WTC11 (cell line): ENCODE measurements at regions not wholly inside any gene's neighbourhood (a gene's known extent, or its start where the extent isn't known, plus 50 kb on each side); places are given as distances from the start of the nearest gene placed in this dataset.

Experiments
- ATAC-seq: fragments of 200-7000 bp; cut with Tn5 transposase; 2 replicates; pipeline ENCODE4 v1.10.0; 2021; ENCODE audit warnings: mild to moderate bottlenecking, moderate library complexity
- CTCF ChIA-PET: fragments of 300-600 bp; sonication (Branson Sonifier 250); formaldehyde crosslinking; loops from one replicate; lab custom pipeline; 2021; ENCODE audit warnings: antibody characterized with exemption; lab: Charles Lee
- POLR2A ChIA-PET: fragments of 350-600 bp; sonication (Branson Sonifier 250); formaldehyde crosslinking; loops from one replicate; lab custom pipeline; 2021; ENCODE audit warnings: antibody characterized with exemption; lab: Charles Lee
- DNase-seq: peaks from one replicate; pipeline ENCODE4 v3.0.0; 2021; ENCODE audit warnings: low spot score
- H3K27ac Mint-ChIP-seq: 2 replicates; pipeline ENCODE4 v1.8.0; 2021; ENCODE audit warnings: mixed read lengths
- H3K27me3 Mint-ChIP-seq: 2 replicates; pipeline ENCODE4 v1.8.0; 2021; ENCODE audit warnings: low read depth, mild to moderate bottlenecking, moderate library complexity, mixed read lengths
- H3K36me3 Mint-ChIP-seq: 2 replicates; pipeline ENCODE4 v1.8.0; 2021; ENCODE audit warnings: mixed read lengths
- H3K4me1 Mint-ChIP-seq: 2 replicates; pipeline ENCODE4 v1.8.0; 2022; ENCODE audit warnings: mixed read lengths
- H3K4me3 Mint-ChIP-seq: 2 replicates; pipeline ENCODE4 v1.8.0; 2021; ENCODE audit warnings: mild to moderate bottlenecking, moderate library complexity, mixed read lengths
- H3K9me3 Mint-ChIP-seq: 2 replicates; pipeline ENCODE4 v1.8.0; 2021; ENCODE audit warnings: mixed read lengths
- AR ChIP-seq: fragments of 250-450 bp; sonication (Bioruptor Pico); IDR thresholded peaks from 2 replicates; pipeline ENCODE4 v1.9.0; 2021; ENCODE audit warnings: mild to moderate bottlenecking
- CREB1 ChIP-seq: sonication (generic); formaldehyde crosslinking; IDR thresholded peaks from 2 replicates; pipeline ENCODE4 v1.8.0; 2023; ENCODE audit warnings: mild to moderate bottlenecking, missing genetic modification reagents
- FOXJ3 ChIP-seq: sonication (generic); formaldehyde crosslinking; IDR thresholded peaks from 2 replicates; pipeline ENCODE4 v1.9.0; 2021; ENCODE audit warnings: missing genetic modification reagents, mild to moderate bottlenecking, borderline replicate concordance
- FOXK1 ChIP-seq: sonication (generic); formaldehyde crosslinking; IDR thresholded peaks from 2 replicates; pipeline ENCODE4 v1.8.0; 2022; ENCODE audit warnings: mild to moderate bottlenecking, moderate library complexity, missing genetic modification reagents
- JUN ChIP-seq: sonication (generic); formaldehyde crosslinking; IDR thresholded peaks from 2 replicates; pipeline ENCODE4 v1.8.0; 2023; ENCODE audit warnings: mild to moderate bottlenecking, missing genetic modification reagents
- PRRX2 ChIP-seq: fragments of 250-450 bp; sonication (Bioruptor Pico); IDR thresholded peaks from 2 replicates; pipeline ENCODE4 v1.8.0; 2021; ENCODE audit warnings: mild to moderate bottlenecking
- RORB ChIP-seq: fragments of 250-450 bp; sonication (Bioruptor Pico); IDR thresholded peaks from 2 replicates; pipeline ENCODE4 v1.9.0; 2021; ENCODE audit warnings: mild to moderate bottlenecking
- SMAD4 ChIP-seq: sonication (generic); formaldehyde crosslinking; IDR thresholded peaks from 2 replicates; pipeline ENCODE4 v1.8.0; 2022; ENCODE audit warnings: mild to moderate bottlenecking, missing genetic modification reagents
- SOX15 ChIP-seq: fragments of 250-450 bp; sonication (Bioruptor Pico); IDR thresholded peaks from 2 replicates; pipeline ENCODE4 v1.9.0; 2021; ENCODE audit warnings: mild to moderate bottlenecking
- STAT6 ChIP-seq: sonication (generic); formaldehyde crosslinking; conservative IDR thresholded peaks from 2 replicates; pipeline ENCODE4 v1.8.1; 2023; ENCODE audit warnings: mild to moderate bottlenecking, low read depth, missing genetic modification reagents, moderate library complexity
- TEAD4 ChIP-seq: sonication (generic); formaldehyde crosslinking; IDR thresholded peaks from 2 replicates; pipeline ENCODE4 v1.8.0; 2022; ENCODE audit warnings: mild to moderate bottlenecking, missing genetic modification reagents
- TP53 ChIP-seq: sonication (generic); formaldehyde crosslinking; IDR thresholded peaks from 2 replicates; pipeline ENCODE4 v1.8.1; 2023; ENCODE audit warnings: mild to moderate bottlenecking, missing genetic modification reagents
- ZNF138 ChIP-seq: sonication (generic); formaldehyde crosslinking; conservative IDR thresholded peaks from 2 replicates; pipeline ENCODE4 v1.8.1; 2022; ENCODE audit warnings: mild to moderate bottlenecking, moderate library complexity, missing genetic modification reagents
- ZNF423 ChIP-seq: fragments of 250-450 bp; sonication (Bioruptor Pico); IDR thresholded peaks from 2 replicates; pipeline ENCODE4 v2.1.2; 2022; ENCODE audit warnings: mild to moderate bottlenecking, moderate library complexity
- TF ChIP-seq, protein P1 (sequence below): sonication (generic); formaldehyde crosslinking; IDR thresholded peaks from 2 replicates; pipeline ENCODE4 v1.8.0; 2023; ENCODE audit warnings: missing genetic modification reagents, mild to moderate bottlenecking, borderline replicate concordance
- TF ChIP-seq, protein P2 (sequence below): sonication (generic); formaldehyde crosslinking; IDR thresholded peaks from 2 replicates; pipeline ENCODE4 v1.8.1; 2022; ENCODE audit warnings: mild to moderate bottlenecking, missing genetic modification reagents, moderate library complexity, borderline replicate concordance
- TF ChIP-seq, protein P3 (sequence below): fragments of 250-450 bp; sonication (Bioruptor Pico); IDR thresholded peaks from 2 replicates; pipeline ENCODE4 v1.9.0; 2021; ENCODE audit warnings: mild to moderate bottlenecking
- TF ChIP-seq, protein P4 (sequence below): sonication (generic); formaldehyde crosslinking; IDR thresholded peaks from 2 replicates; pipeline ENCODE4 v1.8.0; 2023; ENCODE audit warnings: mild to moderate bottlenecking, missing genetic modification reagents
- TF ChIP-seq, protein P5 (sequence below): fragments of 200-600 bp; IDR thresholded peaks from 2 replicates; pipeline ENCODE4 v1.8.0; 2022; ENCODE audit warnings: antibody characterized with exemption

GRCh38 chr16:73190256-73190655, 142.3 kb upstream of the ZFHX3 start:
- CTCF ChIA-PET = interaction anchor here (0.5 to 1.6 kb wide), 3 partner anchors 14 to 1038 kb away, joined by 3 to 6 read pairs (median 5); no protein-coding TSS in a partner anchor
- Mint-ChIP-seq H3K27ac (no peak overlapping the region), H3K36me3 (no peaks in the 10 kb centered on the region), H3K9me3 (peaks cover 7% of the 10 kb centered on the region; the same call in 1 of the 2 replicates), H3K4me1 (peaks cover 11% of the 10 kb centered on the region), H3K4me3 (no peak overlapping the region), H3K27me3 (peaks cover 22% of the 10 kb centered on the region)
- TF ChIP-seq CREB1 (CRISPR knock-in tag) = no peak
- no peak for TF ChIP-seq FOXK1 (CRISPR knock-in tag)
- TF ChIP-seq, protein P1, sequence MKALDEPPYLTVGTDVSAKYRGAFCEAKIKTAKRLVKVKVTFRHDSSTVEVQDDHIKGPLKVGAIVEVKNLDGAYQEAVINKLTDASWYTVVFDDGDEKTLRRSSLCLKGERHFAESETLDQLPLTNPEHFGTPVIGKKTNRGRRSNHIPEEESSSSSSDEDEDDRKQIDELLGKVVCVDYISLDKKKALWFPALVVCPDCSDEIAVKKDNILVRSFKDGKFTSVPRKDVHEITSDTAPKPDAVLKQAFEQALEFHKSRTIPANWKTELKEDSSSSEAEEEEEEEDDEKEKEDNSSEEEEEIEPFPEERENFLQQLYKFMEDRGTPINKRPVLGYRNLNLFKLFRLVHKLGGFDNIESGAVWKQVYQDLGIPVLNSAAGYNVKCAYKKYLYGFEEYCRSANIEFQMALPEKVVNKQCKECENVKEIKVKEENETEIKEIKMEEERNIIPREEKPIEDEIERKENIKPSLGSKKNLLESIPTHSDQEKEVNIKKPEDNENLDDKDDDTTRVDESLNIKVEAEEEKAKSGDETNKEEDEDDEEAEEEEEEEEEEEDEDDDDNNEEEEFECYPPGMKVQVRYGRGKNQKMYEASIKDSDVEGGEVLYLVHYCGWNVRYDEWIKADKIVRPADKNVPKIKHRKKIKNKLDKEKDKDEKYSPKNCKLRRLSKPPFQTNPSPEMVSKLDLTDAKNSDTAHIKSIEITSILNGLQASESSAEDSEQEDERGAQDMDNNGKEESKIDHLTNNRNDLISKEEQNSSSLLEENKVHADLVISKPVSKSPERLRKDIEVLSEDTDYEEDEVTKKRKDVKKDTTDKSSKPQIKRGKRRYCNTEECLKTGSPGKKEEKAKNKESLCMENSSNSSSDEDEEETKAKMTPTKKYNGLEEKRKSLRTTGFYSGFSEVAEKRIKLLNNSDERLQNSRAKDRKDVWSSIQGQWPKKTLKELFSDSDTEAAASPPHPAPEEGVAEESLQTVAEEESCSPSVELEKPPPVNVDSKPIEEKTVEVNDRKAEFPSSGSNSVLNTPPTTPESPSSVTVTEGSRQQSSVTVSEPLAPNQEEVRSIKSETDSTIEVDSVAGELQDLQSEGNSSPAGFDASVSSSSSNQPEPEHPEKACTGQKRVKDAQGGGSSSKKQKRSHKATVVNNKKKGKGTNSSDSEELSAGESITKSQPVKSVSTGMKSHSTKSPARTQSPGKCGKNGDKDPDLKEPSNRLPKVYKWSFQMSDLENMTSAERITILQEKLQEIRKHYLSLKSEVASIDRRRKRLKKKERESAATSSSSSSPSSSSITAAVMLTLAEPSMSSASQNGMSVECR (CRISPR knock-in tag) = no peak
- TF ChIP-seq RORB = no peak
- TF ChIP-seq, protein P2, sequence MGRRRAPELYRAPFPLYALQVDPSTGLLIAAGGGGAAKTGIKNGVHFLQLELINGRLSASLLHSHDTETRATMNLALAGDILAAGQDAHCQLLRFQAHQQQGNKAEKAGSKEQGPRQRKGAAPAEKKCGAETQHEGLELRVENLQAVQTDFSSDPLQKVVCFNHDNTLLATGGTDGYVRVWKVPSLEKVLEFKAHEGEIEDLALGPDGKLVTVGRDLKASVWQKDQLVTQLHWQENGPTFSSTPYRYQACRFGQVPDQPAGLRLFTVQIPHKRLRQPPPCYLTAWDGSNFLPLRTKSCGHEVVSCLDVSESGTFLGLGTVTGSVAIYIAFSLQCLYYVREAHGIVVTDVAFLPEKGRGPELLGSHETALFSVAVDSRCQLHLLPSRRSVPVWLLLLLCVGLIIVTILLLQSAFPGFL (CRISPR knock-in tag) = no peak
- TF ChIP-seq ZNF423 = no peak
- no peak for TF ChIP-seq ZNF138 (CRISPR knock-in tag)
- TF ChIP-seq TP53 (CRISPR knock-in tag) = no peak
- no peak for TF ChIP-seq AR (CRISPR knock-in tag)
- TF ChIP-seq, protein P3, sequence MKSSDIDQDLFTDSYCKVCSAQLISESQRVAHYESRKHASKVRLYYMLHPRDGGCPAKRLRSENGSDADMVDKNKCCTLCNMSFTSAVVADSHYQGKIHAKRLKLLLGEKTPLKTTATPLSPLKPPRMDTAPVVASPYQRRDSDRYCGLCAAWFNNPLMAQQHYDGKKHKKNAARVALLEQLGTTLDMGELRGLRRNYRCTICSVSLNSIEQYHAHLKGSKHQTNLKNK (CRISPR knock-in tag) = no peak
- TF ChIP-seq STAT6 = no peak
- TF ChIP-seq, protein P4, sequence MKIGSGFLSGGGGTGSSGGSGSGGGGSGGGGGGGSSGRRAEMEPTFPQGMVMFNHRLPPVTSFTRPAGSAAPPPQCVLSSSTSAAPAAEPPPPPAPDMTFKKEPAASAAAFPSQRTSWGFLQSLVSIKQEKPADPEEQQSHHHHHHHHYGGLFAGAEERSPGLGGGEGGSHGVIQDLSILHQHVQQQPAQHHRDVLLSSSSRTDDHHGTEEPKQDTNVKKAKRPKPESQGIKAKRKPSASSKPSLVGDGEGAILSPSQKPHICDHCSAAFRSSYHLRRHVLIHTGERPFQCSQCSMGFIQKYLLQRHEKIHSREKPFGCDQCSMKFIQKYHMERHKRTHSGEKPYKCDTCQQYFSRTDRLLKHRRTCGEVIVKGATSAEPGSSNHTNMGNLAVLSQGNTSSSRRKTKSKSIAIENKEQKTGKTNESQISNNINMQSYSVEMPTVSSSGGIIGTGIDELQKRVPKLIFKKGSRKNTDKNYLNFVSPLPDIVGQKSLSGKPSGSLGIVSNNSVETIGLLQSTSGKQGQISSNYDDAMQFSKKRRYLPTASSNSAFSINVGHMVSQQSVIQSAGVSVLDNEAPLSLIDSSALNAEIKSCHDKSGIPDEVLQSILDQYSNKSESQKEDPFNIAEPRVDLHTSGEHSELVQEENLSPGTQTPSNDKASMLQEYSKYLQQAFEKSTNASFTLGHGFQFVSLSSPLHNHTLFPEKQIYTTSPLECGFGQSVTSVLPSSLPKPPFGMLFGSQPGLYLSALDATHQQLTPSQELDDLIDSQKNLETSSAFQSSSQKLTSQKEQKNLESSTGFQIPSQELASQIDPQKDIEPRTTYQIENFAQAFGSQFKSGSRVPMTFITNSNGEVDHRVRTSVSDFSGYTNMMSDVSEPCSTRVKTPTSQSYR (CRISPR knock-in tag) = no peak
- no peak for TF ChIP-seq SMAD4 (CRISPR knock-in tag)
- TF ChIP-seq FOXJ3 = no peak
- no peak for TF ChIP-seq JUN (CRISPR knock-in tag)
- no peak for TF ChIP-seq SOX15 (CRISPR knock-in tag)
- TF ChIP-seq, protein P5, sequence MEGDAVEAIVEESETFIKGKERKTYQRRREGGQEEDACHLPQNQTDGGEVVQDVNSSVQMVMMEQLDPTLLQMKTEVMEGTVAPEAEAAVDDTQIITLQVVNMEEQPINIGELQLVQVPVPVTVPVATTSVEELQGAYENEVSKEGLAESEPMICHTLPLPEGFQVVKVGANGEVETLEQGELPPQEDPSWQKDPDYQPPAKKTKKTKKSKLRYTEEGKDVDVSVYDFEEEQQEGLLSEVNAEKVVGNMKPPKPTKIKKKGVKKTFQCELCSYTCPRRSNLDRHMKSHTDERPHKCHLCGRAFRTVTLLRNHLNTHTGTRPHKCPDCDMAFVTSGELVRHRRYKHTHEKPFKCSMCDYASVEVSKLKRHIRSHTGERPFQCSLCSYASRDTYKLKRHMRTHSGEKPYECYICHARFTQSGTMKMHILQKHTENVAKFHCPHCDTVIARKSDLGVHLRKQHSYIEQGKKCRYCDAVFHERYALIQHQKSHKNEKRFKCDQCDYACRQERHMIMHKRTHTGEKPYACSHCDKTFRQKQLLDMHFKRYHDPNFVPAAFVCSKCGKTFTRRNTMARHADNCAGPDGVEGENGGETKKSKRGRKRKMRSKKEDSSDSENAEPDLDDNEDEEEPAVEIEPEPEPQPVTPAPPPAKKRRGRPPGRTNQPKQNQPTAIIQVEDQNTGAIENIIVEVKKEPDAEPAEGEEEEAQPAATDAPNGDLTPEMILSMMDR = no peak
- no peak for TF ChIP-seq TEAD4 (CRISPR knock-in tag)
- TF ChIP-seq PRRX2 (CRISPR knock-in tag) = no peak
- ATAC-seq = no peak
- POLR2A ChIA-PET = interaction anchor here (0.5 kb wide), 1 partner anchor 24 kb away, joined by 5 read pairs; no protein-coding TSS in a partner anchor
- DNase-seq = no peak
